Uterus (tissue), 2 donors: ENCODE measurements at regions not wholly inside any gene's neighbourhood (a gene's known extent, or its start where the extent isn't known, plus 50 kb on each side); places are given as distances from the start of the nearest gene placed in this dataset.

Experiments used
- POLR2A ChIP-seq, 2 donors: fragments of 450-650 bp; IDR thresholded peaks; one replicate each; pipeline ENCODE4 v1.6.1; 2016; ENCODE audit warnings: antibody characterized with exemption in 2 of 2, mild to moderate bottlenecking in 1 of 2, moderate library complexity in 1 of 2
- TF ChIP-seq, protein P1 (sequence below), 4 experiments: fragments of 200-600 bp in 2 of 4; fragments of 450-650 bp in 2 of 4; sonication (generic) in 2 of 4; IDR thresholded peaks; one replicate each; pipeline ENCODE4 v1.5.1; 2016 to 2019; ENCODE audit warnings: antibody characterized with exemption in 4 of 4, mild to moderate bottlenecking in 2 of 4, moderate library complexity in 1 of 4

DNA sequence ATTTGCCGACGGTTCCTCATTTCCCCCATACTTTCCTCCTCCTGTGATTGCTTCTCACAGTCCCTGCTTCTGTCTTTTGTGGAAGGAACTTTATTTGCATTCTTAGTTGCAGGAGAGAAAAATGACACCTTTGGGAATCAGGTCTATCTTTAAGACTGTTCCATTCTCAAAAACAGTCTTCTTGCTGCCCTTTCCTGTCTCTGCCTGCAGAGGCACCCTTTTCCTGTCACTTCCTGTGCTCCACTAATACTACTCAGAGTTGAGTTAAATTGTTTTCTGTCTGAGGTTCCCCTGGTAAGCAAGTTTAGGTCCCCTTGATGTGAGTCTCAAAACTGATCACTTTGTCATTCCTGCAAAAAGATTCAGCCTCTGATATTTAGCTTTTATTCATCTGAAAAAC is 208.8 kb upstream of the CLNK start:
- TF ChIP-seq, protein P1, sequence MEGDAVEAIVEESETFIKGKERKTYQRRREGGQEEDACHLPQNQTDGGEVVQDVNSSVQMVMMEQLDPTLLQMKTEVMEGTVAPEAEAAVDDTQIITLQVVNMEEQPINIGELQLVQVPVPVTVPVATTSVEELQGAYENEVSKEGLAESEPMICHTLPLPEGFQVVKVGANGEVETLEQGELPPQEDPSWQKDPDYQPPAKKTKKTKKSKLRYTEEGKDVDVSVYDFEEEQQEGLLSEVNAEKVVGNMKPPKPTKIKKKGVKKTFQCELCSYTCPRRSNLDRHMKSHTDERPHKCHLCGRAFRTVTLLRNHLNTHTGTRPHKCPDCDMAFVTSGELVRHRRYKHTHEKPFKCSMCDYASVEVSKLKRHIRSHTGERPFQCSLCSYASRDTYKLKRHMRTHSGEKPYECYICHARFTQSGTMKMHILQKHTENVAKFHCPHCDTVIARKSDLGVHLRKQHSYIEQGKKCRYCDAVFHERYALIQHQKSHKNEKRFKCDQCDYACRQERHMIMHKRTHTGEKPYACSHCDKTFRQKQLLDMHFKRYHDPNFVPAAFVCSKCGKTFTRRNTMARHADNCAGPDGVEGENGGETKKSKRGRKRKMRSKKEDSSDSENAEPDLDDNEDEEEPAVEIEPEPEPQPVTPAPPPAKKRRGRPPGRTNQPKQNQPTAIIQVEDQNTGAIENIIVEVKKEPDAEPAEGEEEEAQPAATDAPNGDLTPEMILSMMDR (IDR thresholded peaks at IDR 0.05), result no peak
- no peak for TF ChIP-seq POLR2A (IDR thresholded peaks at IDR 0.05)
